GM18520 (cell line): ENCODE measurements at regions not wholly inside any gene's neighbourhood (a gene's known extent, or its start where the extent isn't known, plus 50 kb on each side); places are given as distances from the start of the nearest gene placed in this dataset.
"Not testable (repeated sequence)": the region's sequence is repeated elsewhere in the genome, so short reads cannot be mapped to it uniquely, and the experiment has no call there.

Source experiments
- ATAC-seq: cut with Tn5 transposase; IDR thresholded peaks from one replicate; pipeline ENCODE4 v1.9.1; 2021; ENCODE audit not compliant: unreplicated experiment

DNA sequence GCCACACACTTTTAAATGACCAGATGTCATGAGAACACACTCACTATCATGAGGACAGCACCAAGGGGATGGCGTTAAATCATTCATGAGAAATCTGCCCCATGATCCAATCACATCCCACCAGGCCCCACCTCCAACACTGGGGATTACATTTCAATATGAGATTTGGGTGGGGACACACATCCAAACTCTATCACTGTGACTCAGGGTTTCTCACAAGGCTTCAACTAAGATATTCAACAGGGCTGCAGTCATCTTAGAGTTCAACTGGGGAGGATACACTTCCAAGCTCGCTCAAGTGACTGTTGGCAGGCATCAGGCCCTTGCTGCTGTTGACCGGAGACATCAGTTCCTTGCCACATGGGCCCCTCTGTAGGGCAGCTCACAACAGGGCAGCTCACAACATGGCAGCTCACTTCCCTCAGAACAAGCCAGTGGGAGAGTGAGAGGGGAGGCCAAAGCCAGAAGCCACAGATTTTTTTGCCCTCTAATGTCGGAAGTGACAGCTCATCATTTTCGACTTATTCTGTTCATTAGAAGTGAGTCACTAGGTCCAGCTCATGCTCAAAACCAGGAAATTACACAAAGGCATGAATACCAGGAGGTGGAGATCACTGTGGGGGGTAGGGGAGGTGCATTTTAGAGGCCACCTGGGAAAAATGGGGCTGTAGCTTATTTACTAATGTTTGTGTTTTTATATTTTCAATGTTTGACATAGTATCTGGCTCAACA is 50.8 kb upstream of the PTHLH start:
- ATAC-seq, result no peak

GRCh38 chr12:28024231-28024995 is 51.9 kb upstream of the PTHLH start:
- no peak for ATAC-seq

- no peak for ATAC-seq
These were observed 53.4 kb upstream of the PTHLH start for GRCh38 chr12:28025821-28026505.

DNA sequence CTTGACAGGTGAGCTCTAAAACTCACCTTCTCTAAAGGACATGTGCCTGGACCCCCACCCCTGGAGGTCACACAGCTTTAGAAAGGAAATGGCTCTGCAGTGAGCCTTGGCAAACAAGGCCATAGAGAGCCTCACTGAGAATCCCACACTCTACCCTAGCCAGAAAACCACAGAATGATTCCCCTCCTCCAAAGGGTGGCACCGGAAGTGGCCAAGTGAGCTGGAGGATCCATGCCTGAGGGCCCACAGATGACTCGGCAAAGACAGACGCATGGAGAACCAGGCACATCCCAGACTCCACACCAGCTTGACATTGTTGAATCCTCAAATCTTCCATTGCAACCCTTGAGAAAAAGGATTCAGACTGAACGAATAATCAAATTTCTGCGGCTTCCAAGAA is 54.2 kb upstream of the PTHLH start:
- ATAC-seq, result no peak

DNA sequence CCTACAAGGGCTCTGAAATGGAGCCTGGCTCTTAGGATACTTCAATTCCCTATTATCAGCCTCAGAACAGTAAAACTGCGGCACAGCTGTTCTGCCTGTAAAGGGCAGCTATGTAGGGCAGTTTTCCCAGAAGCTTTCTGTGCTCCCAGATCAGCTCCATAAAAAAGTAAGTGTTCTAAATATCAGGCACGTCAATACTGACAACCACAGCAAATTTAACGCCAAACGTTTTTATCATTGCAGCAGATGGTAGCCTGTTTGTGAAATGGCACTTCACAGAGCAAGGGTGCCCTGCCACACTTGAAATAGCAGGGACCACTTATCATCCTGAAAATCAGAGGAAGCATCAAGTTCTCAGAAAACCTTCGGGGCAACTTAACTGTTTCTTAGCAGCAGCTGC is 54.8 kb upstream of the PTHLH start:
- ATAC-seq, result no peak

DNA sequence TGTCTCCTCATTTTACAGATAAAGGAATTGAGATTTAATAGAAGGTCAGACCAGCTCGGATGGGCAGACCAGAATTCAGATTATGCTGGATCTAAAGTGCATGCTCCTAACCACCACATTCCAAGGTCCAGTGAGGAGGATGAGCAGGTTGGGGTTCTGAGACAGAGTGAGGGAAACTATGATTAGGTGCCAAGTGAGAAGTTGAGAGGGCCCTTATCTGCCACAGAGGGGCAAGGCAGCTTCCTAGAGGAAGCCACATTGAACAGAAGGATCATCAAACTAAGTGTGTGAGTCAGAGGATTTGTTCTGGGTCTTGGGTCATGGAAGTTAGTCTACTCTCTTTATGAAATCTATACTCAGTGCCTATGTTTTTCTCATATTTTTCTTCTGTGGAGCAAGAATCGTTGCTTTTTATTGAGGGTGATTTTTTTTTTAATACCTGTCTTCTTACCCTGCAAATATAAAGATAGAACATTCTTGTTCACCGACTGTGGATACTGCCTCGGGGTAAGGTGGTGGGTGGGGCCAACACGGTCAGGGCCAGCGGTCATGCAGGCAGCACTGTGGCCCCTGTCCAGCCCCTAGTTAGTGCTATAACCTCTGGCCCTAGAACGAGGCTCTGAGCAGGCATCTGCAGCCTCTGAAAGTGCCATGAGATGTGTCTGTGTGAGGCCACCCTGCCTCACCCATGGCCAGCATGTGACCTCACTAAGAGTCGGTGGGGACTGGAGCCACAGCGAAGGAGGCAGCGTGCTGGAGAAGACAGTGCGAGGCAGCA is 55.6 kb upstream of the PTHLH start:
- no peak for ATAC-seq

GRCh38 chr12:28032811-28033537 is 60.4 kb upstream of the PTHLH start:
- ATAC-seq, result no peak

GRCh38 chr12:28033538-28033915 is 61.0 kb upstream of the PTHLH start:
- ATAC-seq, result no peak

- no peak for ATAC-seq
These were observed 61.7 kb upstream of the PTHLH start for GRCh38 chr12:28034271-28034670.

GRCh38 chr12:28035500-28035899 is 63.0 kb upstream of the PTHLH start:
- ATAC-seq, result no peak

DNA sequence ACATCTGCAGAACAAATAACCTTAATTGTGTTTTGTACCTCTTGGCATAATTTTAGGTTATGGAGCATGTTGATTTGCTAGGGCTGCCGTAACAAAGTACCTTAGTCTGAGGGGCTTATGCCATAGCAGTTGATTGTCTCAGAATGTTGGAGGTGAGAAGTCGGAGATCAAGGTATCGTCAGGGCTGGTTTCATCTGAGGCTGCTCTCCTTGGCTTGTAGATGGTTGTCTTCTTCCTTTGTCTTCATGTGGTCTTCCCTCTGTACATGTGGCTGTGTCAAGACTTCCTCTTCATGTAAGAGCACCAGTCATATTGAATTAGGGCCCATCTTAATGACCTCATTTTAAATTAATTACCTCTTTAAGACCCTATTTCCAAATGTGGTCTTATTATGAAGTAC is 64.4 kb upstream of the PTHLH start:
- ATAC-seq, result no peak

DNA sequence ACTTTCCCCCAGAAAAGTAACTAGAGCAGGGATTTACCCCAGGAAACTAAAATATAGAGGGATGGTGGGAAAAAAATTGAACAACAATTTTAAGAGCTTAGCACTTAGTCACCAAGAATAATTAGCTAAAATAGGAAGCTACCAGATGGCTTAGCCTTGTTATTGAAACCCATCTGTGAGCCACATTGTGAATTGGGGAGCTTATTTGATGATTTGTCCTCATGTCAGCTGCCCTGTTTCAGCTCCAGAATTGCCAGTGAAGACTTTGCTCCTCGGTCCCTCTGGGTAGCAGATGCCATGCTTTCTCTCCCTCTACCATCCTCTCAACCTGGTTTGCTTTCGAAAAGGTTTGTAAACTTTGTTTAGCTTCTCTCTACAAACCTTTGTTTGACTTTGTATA is 67.7 kb upstream of the PTHLH start:
- no peak for ATAC-seq

DNA sequence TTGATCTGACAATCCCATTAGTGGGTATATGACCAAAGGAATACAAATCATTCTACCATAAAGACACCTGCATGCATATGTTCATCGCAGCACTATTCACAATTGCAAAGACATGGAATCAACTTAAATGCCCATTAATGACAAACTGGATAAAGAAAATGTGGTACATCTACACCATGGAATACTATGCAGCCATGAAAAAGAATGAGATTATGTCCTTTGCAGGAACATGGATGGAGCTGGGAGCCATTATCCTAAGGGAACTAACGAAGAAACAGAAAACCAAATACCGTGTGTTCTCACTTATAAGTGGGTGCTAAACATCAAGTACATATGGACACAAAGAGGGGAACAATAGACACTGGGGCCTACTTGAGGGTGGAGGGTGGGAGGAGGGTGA is 74.1 kb upstream of the PTHLH start:
- not testable (repeated sequence) for ATAC-seq

DNA sequence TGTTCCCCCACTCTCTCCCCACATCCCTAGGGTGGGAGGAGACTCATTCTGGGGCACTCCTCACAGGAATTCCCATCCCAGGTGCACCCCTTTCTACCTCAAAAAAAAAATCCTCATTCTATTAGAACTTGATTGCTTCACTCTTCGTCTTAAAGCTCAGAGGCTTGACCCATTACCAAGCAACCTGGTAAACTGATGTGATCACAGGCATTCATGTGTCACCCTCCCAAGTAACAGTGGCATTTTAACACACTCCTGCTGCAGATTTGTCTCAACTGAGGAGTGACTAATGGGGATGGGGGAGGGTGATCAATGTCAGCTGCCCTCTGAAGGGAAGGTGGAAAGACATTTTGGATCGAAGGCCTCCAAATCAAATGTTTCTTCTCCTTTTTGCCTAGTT is 78.1 kb upstream of the PTHLH start:
- no peak for ATAC-seq

DNA sequence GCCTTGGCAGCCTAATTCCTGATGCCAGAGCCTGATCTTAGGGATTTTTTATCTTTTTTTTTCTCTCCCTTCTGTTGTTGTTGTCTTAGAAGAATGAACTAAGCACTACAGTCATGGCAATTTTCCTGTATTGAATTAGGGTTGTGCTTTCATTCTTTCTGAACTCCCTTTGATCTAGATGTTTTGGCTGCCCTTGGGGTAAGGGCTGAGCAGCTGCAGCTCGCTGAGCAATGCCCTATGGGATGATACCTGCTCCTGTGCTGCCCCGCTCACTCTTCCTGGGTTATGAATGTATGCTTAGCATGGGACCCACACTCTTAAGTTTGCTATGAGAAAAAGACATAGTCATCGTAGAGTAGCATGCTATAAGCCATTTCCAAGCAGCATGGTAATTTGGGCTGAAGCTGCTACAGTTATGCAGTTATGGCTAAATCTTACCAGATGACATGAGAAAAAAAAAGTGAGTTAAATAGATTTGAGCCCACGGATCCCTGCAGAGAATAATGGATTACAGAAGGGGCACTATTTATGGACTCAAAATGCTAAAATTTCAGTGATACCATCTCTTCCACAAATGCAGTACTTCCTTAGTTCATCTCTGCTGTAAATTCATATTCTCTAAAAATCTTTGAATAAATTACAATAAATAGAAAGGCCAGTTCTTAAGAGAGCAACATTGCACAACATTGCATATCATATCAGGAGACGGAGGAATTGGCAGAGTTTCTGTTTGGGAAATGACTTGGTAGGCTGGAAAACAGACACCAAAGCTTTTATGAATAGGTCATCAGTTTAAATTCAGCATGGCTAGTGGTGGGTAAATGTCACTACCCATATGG is 79.2 kb upstream of the PTHLH start:
- no peak for ATAC-seq

DNA sequence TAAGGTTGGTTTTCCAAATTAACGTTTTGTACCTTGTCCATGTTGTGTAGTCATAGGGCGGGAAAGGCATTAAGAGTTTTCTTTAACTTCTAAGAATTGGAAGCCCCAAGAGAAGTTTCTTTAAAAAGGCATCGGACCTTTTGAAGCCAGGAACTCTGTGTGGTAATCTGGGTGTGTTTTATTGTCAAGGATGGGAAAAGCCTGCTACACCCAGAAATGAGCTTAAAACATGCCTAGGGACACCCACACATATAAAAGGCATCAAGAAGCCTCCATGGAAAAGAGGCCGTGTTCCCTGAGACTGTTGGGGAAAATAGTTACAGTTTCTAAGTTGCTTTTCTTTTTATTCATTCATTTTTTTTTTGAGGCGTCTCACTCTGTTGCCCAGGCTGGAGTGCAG is 81.0 kb upstream of the PTHLH start:
- ATAC-seq, result no peak

DNA sequence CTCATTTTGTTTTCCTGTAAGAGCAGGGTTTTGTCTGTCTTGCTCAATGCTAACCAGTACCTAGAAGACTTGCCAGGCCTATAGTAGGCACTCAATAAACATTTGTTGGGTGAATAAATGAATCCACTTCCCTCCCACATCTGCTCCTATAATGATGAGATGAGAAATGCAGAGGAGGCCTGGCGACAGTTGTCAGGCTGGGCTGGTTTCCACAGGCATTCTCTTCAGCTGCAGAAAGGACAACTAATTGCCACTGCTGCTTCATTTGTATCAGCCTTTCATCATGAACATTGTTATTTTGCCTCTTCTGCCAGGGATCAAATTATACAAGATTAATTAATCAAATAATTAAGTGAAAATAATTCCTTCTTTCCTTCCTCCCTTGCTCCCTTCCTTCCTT is 82.0 kb upstream of the PTHLH start:
- ATAC-seq, result no peak

DNA sequence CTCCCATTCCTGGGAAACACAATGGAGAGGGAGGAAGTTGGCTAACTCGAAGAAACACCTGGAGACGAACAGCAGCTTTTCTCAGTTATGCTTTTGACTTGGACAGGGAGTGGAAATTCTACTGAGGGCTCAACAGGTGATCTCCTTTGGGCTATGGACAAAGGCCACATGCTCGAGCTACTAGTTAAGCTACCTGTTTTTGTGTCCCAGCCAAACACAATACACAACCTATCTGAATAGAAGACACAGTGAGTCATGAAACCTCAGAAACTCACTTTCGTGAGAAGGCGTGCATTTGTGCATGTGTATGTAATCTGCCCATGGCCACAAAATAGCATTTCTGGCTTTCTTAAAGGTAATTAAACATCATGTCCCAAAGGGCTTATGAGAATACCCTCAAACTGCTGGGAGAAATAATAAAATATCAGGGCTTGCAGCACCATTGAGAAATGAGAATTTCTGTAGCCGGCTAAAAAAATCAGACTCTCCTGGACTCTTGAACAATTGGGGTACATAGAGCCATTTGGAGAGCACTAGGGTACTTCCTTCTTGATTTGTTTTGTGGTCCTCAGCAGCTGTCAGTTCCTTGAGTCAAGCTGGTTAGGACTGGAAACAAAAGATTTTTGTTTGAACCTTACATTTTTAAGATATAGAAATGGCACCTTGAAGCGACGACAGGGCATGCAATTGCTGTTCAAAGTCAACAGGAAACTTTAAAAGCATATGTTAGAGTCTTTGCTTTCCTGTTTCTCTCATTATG is 85.5 kb upstream of the PTHLH start:
- ATAC-seq, result no peak

DNA sequence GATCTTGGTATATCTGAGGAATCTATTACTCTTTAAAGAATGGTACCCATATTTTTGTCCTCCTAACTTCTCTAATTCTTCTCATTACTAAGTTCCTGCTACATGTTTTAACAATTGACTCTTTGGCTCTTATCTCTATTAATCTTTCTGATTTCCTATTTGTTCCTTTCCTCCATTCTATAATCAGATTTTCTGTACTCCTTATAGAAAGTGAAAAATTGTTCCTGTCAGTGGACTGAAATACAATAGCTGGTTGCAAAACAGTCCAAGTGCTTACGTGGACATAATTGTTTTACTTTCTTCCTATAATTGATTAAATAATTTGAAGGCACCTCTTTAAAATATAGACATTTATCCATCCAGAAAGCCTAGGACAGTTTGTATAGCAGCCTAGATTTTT is 86.7 kb upstream of the PTHLH start:
- no peak for ATAC-seq
